HG02623 (cell line): ENCODE measurements at regions not wholly inside any gene's neighbourhood (a gene's known extent, or its start where the extent isn't known, plus 50 kb on each side); places are given as distances from the start of the nearest gene placed in this dataset.
"Not testable (repeated sequence)": the region's sequence is repeated elsewhere in the genome, so short reads cannot be mapped to it uniquely, and the experiment has no call there.

Source experiments
- ATAC-seq: cut with Tn5 transposase; IDR thresholded peaks from one replicate; pipeline ENCODE4 v1.9.1; 2021; ENCODE audit warnings: moderate library complexity; ENCODE audit not compliant: unreplicated experiment

- ATAC-seq: not testable (repeated sequence)
Observed at GRCh38 chr5:27836704-27837103, 798.3 kb upstream of the CDH9 start.

DNA sequence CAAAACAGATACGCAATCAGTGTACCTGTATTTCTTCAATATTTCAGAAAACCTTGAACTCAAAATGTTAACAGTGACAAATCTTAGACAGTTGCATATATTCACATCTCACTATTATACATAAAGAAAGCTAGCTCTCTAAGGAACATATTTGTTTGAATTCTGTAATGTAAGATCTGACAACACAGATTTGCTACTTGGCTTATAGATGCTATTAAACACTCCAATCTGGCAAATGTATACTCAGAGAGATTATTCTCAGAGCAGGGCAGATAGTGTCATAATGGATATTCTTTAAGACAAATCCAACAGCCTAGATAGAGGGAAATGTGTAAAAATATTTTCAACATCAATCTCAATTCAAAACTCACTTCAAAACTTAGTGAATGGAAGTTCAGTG, 794.5 kb upstream of the CDH9 start:
- ATAC-seq: no peak

- no peak for ATAC-seq
Observed at GRCh38 chr5:27830546-27830945, 792.2 kb upstream of the CDH9 start.

- ATAC-seq: no peak
Observed at GRCh38 chr5:27821681-27822080, 783.3 kb upstream of the CDH9 start.

DNA sequence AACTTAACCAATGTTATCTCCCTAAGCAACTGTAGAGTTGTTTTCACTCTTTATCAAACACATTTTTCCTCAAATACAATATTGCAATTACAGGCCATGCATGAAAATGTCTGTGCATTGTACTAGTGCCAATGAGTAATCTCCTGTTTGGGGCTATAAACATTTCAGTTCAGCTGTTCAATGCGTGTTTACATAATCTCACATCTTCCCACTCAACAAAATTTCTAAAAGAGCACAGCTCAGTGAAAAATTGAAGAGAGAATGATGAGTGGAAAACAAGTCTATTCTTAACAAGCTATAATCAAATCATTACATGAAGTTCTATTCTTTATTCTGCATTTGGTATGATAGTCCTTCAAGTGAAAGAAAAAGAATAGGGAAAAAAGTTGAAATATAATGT, 780.5 kb upstream of the CDH9 start:
- no peak for ATAC-seq

- ATAC-seq: no peak
Observed at GRCh38 chr5:27814983-27815382, 776.6 kb upstream of the CDH9 start.

DNA sequence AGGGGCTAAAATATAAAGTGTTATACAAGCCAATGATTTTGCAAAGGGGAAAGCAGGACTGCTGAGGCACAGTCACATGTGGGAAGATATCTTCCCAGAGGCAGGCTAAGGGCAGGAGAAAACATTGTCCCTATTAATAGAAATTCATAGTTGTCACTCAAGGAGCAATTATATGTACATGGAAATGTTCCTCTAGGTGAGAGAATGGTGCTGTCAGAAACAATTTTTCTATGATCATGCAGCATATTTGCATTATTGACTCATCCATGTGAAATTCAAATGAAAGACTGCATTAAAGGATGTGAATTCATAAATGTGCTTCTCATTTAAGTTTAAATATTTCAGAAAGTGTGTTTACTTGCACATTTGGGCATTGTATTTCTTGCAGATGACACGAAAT, 775.9 kb upstream of the CDH9 start:
- no peak for ATAC-seq

DNA sequence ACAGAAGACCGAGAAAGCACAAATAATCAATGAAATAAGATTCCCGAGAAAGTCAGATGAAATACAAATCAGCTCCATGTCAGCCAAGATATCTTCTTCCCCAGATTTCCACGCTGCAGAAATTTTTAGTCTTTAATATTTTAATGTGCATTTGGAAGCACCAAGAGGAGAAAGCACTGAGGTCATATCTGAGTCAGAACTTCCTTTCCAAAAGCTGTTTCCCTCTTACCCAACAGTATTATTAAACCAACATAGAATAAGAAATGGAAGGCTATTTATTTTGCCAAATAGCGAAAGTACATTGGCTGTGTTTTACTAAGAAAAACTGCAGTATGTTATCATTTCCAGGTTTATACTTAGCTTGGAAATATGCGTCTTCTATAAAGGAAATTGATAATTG, 772.1 kb upstream of the CDH9 start:
- no peak for ATAC-seq

- no peak for ATAC-seq
Observed at GRCh38 chr5:27797220-27797619, 758.8 kb upstream of the CDH9 start.

- no peak for ATAC-seq
Observed at GRCh38 chr5:27788184-27788583, 749.8 kb upstream of the CDH9 start.

GRCh38 chr5:27784317-27784716, 745.9 kb upstream of the CDH9 start:
- ATAC-seq: no peak

DNA sequence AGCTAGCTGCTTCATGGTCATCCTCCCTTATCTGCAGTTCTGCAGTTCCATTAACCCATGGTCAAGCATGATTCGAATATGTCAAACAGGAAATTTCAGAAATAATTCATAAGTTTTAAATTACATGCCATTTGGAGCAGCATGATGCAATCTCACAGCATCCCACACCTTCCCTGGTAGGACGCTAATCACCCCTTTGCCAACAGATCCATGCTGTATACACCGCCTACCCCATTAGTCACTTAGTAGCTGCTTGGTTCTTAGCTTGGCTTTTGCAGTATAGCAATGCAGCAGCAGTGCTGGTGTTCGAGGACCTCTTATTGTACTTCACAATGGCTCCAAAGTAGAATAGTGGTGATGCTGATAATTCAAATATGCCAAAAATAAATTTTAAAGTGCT, 739.7 kb upstream of the CDH9 start:
- ATAC-seq: no peak

- ATAC-seq: no peak
Observed at GRCh38 chr5:27773636-27774035, 735.2 kb upstream of the CDH9 start.

- ATAC-seq: no peak
Observed at GRCh38 chr5:27773166-27773565, 734.8 kb upstream of the CDH9 start.

DNA sequence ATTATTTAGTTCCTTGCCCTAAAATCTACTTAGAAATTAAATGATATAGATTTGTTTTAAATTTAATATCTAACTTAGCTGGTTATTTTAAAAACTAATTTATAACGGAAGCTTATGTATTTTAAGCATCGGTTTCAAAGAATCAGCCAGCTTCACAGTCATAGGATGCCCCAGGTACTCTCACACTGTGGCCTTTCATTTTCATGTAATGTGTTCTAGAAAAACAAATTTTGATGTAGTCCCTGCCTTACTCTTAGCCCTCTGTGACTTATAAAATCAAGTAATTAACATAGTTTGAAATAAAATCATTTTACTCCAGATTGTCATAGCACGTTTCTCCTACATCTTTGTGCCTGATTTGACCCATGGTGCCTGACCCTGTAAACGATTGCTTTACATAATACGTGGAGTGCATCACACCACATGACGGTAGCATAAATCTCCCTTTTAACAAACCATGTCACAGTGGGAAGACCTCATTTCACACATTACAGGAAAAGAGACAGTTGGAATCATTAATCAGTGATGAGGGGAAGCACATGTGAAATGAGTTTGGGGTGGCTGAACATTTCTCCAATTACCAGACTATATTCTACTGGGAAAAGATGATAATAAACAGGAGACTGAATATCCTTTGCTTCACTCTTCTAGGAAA, 731.5 kb upstream of the CDH9 start:
- no peak for ATAC-seq

DNA sequence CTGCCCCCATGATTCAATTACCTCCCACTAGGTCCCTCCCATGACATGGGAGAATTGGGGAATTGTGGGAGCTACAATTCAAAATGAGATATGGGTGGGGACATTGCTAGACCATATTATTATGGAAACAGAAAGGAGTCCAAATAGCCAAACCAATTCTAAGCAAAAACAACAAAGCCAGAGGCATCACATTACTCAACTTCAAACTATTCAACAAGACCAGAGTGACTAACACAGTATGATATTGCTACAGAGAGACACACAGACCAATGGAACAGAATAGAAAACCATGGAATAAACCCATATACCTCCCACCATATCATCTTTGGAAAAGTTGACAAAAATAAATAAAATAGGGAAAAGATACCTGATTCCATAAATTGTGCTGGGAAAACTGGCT, 710.5 kb upstream of the CDH9 start:
- ATAC-seq: no peak

GRCh38 chr5:27743383-27743979, 705.1 kb upstream of the CDH9 start:
- not testable (repeated sequence) for ATAC-seq

DNA sequence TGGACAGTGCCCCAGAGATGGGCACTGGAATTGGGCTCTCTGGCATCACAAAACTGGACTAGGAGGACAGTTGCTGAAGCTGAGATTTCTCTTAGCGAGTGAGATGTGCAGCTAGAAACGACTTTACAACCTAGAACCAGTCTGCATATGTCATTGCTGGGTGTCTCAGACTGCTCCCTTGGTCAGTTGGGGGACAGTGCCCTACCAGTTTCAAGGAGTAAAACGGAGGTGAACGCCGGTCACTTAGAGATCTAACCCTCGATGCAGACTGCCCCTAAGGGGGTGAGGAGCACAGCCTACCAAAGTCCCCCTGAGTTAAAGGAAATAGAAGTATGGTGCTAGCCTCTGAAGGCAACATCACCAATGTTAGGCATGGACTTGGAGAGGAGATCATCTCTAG, 704.4 kb upstream of the CDH9 start:
- ATAC-seq: no peak

GRCh38 chr5:27734838-27735237, 696.5 kb upstream of the CDH9 start:
- ATAC-seq: no peak

GRCh38 chr5:27733237-27733636, 694.9 kb upstream of the CDH9 start:
- ATAC-seq: no peak

GRCh38 chr5:27727254-27727653, 688.9 kb upstream of the CDH9 start:
- no peak for ATAC-seq

DNA sequence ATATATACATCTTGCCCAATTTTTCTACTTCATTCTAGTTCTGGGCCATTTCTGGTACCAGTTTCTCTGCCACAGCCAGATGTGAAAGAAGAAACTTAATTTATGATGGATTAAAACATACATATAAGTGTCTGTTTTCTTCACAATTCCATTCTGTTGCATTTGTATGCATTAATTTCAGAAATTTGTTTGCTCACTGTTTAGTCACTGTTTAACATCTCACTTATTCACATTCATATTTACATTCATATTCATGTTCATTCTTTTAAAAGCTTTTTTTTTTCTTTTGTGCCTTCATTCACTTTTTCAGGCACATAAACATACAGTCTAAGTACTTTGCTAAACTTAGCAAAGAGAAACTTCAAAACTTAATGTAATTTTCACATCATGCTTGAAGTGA, 684.0 kb upstream of the CDH9 start:
- ATAC-seq: no peak

- no peak for ATAC-seq
Observed at GRCh38 chr5:27708534-27708933, 670.1 kb upstream of the CDH9 start.
